Hematopoietic multipotent progenitor cell treated with erythropoietin and hydrocortisone succinate and interleukin-3 and kit ligand, for 15 days (in vitro differentiated cells): ENCODE measurements at regions not wholly inside any gene's neighbourhood (a gene's known extent, or its start where the extent isn't known, plus 50 kb on each side); places are given as distances from the start of the nearest gene placed in this dataset.
"Not testable (repeated sequence)": the region's sequence is repeated elsewhere in the genome, so short reads cannot be mapped to it uniquely, and the experiment has no call there.

Source experiments
- DNase-seq: peaks from one replicate; pipeline ENCODE4 v3.0.0-alpha.2; 2015; ENCODE audit warnings: low spot score

DNA sequence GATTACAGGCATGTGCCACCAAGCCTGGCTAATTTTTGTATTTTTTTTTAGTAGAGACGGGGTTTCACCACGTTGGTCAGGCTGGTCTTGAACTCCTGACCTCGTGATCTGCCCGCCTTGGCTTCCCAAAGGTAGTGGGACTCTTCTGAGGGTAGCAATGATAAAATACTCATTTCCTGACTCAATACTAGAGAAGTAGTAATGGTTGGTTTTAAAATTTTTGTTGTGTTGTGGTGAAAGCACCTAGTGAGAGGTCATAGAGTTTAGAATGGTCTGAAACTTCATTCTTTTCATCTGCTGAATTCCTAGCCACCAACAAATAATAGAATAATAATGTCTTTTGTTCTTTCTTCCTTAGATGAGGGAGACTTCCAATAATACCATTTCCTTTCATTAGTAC lies 422.1 kb downstream of the PSAT1 start:
- not testable (repeated sequence) for DNase-seq

GRCh38 chr9:78724896-78725295 lies 428.0 kb downstream of the PSAT1 start:
- no peak for DNase-seq

DNA sequence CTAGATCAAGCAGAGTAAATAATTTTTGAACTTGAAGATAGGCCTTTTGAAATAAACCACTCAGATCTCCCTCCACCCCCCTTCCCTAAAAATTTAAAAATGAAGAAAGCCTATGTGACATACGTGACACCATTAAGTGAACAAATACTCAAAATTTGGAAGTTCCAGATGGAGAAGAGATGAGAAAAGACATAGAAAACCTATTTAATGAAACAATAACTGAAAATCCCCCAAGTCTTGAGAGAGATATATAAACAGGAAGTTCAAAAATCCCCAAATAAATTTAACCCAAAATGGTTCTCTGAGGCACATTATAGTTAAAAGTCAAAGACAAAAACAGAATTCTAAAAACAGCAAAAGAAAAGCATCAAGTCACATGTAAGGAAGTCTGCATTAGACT lies 428.6 kb downstream of the PSAT1 start:
- DNase-seq = no peak

GRCh38 chr9:78745331-78745730 lies 448.4 kb downstream of the PSAT1 start:
- no peak for DNase-seq

DNA sequence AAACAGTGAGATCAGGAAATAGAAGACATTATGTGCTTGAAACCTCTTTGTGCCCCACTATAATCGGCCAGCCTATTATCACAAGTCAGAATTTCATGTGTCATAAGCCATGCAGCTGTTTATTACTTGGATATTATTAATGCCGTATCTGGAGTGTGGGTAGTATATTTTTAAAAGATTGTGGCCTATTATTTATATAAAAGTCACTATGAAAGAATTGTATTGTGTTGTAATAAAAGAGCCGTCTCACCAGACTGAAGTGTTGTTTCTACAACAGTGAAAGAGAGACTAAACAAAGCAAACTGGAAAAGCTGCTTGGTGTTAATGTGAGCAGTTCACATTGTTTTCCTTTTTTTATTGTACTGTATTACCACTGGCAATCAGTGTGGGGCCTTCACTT lies 449.1 kb downstream of the PSAT1 start:
- no peak for DNase-seq

DNA sequence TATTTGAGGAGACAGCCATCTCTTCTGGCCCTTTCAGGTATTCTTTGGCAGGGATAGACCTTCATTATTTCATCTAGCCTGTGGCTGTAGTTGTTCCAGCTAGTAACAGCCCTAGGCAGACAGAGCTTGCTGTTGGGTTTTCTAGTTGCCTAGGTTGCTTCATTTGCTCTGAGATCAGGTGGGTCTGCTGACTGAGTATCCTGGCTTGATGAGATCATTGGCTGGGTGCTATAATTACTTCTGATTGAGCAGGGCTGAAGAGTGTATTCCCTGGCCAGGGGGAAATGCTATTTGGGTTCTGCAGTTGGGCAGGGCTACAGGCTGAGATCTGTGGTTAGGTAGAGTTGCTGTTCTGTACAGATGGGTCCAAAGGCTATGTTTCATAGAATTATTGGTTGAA lies 456.1 kb downstream of the PSAT1 start:
- no peak for DNase-seq

GRCh38 chr9:78756813-78757510 lies 460.0 kb downstream of the PSAT1 start:
- no peak for DNase-seq

- no peak for DNase-seq
Measured at GRCh38 chr9:78763424-78763823, 466.5 kb downstream of the PSAT1 start.

DNA sequence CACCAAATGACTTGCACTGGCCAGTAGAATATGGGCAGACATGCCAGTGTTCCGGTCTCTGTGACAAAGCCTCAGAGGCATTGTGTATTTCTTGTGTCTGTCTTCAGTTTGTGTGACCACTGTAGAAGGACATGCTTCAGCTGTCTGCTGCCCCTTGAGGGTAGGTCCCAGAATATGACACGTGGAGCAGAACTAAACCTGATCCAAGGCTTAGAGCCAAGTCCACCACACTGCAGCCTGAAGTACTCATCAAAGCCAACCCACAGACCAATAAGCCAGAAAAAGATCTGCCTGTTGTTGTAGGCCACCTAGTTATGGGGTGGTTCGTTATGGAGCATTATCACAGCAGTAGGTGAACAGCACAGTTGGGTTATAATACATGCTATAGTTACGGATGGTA lies 468.9 kb downstream of the PSAT1 start:
- no peak for DNase-seq

GRCh38 chr9:78767490-78767889 lies 470.6 kb downstream of the PSAT1 start:
- DNase-seq = no peak

- DNase-seq = no peak
Measured at GRCh38 chr9:78769690-78770089, 472.8 kb downstream of the PSAT1 start.

GRCh38 chr9:78775211-78775610 lies 478.3 kb downstream of the PSAT1 start:
- no peak for DNase-seq

DNA sequence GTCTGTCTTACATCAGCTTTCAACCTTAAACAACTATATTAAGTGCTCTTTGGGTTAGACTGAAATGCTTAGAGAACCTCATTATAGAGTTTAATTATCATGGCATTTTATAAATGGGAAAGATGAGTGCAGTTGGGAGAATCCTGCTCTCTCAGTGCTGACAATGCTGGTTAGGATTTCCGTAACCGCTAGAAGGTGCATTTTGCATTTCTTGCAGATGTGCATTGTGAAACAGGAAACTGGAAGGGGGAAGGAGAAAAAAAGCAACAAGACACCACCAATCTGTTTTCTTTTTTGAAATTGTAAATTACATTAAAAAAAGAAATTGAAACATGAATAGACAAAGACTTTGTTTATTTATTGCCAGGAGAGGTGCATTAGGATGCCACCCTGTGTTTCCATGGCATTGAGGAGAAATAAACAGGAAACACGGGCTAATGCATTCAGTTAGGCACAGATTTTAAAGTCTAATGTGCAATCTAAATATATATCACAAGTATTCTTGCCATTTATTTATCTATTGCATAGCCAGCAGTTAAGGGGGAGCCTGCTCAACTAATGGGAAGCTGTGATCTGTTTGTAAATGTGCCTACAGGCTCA lies 478.9 kb downstream of the PSAT1 start:
- DNase-seq = no peak

DNA sequence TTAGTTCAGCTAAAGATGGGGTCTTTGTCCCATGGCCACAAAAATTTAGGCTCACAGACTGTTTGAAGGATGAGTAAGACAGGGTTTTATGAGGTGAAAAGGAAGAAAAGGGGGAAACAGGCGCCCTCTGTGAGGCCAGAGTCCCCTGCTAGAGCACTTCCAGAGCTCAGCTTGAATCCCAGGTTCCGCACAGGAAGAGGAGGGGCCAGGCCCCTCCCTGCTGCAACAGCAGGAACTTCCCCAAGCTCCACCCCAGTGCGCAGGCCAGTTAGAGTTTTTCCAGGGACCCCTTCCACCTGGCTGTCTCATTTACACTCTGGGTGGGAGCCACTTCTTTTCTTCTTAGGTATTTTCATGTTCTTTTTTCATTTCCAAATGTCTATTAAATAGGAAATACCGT lies 480.8 kb downstream of the PSAT1 start:
- no peak for DNase-seq

- no peak for DNase-seq
Measured at GRCh38 chr9:78778318-78778717, 481.4 kb downstream of the PSAT1 start.

DNA sequence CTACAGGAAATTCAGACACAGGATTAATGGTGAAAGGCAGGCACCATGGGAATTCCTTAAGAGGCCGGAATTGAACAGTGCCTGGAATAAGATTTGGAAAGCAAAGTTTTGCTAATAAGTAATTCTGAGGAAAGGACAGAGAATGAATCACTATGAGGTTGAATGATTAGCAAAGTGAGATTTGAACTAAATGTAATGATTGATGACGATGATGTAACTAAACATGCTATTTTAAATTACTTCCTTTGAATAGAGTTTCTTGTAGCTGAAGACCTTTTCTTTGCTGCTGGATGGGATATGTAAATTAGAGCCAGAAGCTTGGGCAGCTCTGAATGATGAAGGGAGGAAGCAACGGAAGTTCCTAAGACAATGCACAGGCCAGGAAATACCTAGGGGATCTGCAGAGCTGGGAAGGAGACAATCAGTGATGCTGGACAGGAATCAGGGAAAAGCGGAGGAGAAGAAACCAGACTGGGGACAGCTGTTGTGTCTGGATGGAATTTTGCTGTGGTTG lies 482.0 kb downstream of the PSAT1 start:
- no peak for DNase-seq

DNA sequence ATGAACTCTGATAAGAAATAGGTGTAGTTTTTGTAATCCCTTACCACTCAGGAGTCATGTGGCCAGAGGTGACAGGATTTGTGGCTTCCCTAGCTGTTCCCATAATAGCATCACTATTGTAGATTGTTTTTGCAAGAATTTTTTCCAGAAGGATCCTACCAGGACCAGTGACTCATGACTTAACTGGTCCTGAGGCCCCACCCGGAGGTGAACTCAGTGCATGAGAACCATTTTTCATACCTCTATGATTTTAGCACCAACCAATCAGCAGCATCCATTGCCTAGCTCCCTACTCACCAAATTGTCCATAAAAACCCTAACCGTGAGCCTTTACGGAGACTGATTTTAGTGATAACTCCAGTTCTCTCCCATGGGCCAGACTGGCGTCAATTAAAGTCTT lies 484.8 kb downstream of the PSAT1 start:
- no peak for DNase-seq

DNA sequence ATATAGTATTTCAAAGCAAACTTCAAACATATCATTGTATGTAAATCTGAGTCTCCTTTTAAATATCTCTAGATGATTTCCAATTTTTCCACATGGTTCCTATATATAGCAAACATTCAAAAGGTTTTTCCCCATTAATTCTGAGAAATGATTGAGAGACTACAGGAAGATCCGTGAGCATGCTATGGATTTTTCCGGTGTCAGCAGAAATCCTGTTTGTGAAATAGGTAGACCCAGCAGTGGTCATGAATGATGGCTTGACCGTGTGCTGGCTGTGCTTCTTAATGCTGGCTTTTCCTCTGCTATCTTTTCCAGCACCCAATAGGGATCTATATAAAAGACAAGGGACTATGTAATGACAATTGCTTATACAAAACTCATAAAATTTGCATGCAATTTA lies 485.3 kb downstream of the PSAT1 start:
- no peak for DNase-seq

DNA sequence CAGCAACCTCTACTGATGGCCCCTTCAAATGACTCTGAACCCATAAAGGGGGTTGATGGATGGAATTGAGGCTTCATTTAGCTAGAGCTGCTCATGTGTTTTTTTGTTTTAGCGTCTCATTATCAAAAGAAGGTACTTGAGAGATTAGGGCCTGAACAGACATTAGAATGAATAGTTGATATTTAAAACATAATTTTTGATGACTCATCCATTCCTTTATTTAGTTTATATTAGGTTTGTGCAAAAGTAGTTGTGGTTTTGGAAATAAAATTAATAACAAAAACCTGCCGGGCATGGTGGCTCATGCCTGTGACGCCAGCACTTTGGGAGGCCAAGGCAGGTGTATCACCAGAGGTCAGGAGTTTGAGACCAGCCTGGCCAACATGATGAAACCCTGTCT lies 485.9 kb downstream of the PSAT1 start:
- no peak for DNase-seq

GRCh38 chr9:78783743-78784142 lies 486.8 kb downstream of the PSAT1 start:
- no peak for DNase-seq

DNA sequence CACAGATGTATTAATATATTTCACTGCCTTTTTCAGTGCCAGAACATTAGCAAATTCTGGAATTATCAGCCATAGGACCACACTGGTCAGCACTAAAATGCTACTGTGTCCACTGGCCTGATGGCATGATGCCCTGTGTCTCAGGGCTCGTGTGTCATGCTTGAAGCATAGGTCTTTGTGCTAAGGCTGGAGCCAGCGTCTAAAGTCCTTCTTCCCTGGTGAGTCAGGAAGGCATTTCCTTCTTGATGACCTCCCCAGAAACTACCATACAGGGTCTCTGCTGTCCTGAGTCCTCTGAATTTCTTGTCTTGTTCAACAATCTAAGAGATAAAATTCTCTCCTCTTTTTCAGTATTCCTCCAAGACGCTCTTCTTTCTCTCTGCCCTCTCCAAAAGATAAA lies 489.9 kb downstream of the PSAT1 start:
- no peak for DNase-seq

DNA sequence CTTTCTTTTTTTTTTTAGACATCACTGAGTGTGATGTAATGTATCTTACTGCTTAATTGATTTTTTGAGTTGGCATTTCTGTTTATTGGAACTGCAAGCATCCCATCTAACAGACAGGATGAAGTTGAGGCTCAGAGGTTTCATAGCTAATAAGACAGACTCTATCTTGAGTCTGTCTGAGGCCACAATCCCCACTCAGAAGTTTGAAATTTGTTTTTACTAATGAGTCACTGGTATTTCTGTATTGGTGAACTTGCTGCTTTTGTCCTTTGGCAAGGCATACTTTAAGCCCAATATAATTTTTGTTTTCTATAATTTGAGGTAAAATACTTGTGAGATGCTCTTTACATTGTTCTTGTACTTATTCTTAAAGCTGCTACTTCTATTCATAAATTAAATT lies 491.2 kb downstream of the PSAT1 start:
- no peak for DNase-seq

- no peak for DNase-seq
Measured at GRCh38 chr9:78791779-78792178, 494.9 kb downstream of the PSAT1 start.

GRCh38 chr9:78792745-78793144 lies 495.8 kb downstream of the PSAT1 start:
- no peak for DNase-seq
